T follicular helper cell (primary cell): ENCODE measurements at regions not wholly inside any gene's neighbourhood (a gene's known extent, or its start where the extent isn't known, plus 50 kb on each side); places are given as distances from the start of the nearest gene placed in this dataset.
"Not testable (repeated sequence)": the region's sequence is repeated elsewhere in the genome, so short reads cannot be mapped to it uniquely, and the experiment has no call there.

Source experiments
- DNase-seq: peaks from one replicate; pipeline ENCODE4 v3.0.0-alpha.2; 2020; ENCODE audit warnings: low read depth

DNA sequence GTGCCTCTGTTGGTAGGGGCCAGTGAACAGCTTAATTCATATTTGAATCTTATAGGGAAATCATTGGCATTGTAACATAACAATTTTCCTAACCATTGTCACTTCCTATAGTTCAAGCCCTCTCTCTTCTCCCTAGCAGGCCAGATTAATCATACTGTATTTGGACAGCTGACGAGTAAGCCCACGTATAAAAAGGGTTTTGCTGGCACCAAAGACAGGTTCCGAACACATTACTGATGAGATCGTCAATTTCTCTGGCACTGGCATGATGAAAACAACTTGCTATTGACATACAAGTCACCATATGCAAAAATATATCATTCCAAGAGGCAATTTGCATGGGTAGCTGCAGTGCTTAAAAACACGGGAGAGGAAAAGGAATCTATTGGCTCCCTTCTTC lies 891.1 kb upstream of the AUTS2 start:
- DNase-seq: no peak

GRCh38 chr7:68707958-68708357 lies 890.3 kb upstream of the AUTS2 start:
- no peak for DNase-seq

- no peak for DNase-seq
These were observed 885.2 kb upstream of the AUTS2 start for GRCh38 chr7:68712956-68713495.

DNA sequence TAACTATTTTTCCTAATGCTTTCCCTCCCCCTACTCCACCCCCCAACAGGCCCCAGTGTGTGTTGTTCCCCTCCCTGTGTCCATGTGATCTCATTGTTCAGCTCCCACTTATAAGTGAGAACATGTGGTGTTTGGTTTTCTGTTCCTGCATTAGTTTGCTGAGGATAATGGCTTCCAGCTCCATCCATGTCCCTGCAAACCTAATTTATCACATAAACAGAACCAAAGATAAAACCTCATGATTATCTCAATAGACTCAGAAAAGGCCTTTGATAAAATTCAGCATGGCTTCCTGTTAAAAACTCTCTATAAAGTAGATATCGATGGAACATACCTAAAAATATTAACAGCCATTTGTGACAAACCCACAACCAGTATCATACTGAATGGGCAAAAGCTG lies 884.1 kb upstream of the AUTS2 start:
- not testable (repeated sequence) for DNase-seq

DNA sequence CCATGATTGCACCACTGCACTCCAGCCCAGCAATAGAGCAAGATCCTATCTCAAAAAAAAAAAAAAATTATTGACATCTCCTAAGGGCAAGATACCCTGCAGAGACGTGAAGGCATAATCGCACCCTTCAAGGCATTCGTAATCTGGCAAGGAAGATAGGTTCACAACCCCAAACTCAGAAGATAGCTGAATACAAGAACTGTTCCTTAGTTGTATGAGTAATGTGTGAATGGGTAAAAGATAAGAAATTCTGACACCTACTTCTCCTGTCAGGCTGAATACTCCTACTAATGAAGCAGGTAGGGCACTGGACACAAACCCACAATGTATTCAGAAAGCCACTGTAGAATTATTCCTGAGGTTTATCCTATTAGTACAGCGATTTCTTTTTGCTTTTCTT lies 882.4 kb upstream of the AUTS2 start:
- DNase-seq: no peak

- no peak for DNase-seq
These were observed 881.1 kb upstream of the AUTS2 start for GRCh38 chr7:68717176-68717575.

DNA sequence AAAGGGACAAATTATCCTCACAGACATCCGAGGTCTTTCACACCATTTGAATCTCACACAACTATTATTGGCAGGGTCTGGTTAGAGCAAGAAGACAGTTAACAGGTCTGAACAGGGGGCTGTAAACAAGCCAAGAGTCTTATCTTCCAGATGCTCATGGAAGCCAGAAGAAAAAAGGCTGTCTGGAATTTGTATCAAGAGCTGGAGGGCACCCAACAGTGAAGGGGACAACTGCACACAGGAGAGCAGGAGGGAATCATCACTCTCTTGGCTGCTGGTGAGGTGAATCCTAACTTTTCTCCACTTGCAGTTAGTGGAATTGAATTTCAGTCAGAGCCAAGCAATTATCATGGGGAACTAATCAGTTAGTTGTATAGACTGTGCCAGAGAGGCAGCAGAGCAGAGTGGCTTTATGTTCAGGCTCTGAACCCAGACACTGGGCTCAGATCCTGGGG lies 880.2 kb upstream of the AUTS2 start:
- DNase-seq: no peak

DNA sequence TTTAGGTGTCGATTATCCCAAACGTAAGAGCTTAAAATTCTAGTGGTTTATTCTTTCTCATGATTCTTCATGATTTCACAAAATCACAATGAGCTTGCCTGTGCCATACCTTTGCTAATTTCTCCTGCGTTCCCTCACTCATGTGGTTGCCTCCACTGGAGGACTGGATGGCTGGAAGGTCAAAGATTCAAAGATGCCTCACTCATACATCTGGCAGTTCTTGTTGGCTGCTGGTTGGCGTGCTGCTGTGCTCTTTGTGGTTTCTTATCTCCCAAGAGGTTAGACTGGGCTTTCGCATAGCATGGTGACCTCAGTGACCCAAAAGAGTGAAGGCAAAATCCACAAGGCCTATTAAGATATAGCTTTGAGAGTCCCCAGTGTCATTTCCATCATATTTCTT lies 877.6 kb upstream of the AUTS2 start:
- DNase-seq: no peak

DNA sequence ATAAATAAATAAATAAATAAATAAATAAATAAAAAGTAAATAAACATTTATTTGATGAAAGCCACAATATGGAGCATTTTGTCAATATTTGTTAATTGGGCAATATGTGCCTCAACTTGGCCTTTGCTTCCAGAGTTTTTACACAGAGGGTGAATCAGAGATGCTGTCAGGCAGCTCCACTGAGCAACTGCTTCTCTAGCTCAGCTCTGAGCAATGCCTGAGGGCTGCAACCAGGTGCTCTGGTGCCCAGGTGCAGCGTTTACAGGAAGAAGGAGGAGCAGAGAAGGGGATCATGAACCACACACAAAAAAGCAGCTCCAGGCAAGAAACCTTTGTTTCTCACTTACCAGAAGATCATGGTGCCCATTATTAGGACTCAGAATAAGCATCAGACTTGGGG lies 876.2 kb upstream of the AUTS2 start:
- no peak for DNase-seq

GRCh38 chr7:68724965-68725364 lies 873.3 kb upstream of the AUTS2 start:
- DNase-seq: no peak

DNA sequence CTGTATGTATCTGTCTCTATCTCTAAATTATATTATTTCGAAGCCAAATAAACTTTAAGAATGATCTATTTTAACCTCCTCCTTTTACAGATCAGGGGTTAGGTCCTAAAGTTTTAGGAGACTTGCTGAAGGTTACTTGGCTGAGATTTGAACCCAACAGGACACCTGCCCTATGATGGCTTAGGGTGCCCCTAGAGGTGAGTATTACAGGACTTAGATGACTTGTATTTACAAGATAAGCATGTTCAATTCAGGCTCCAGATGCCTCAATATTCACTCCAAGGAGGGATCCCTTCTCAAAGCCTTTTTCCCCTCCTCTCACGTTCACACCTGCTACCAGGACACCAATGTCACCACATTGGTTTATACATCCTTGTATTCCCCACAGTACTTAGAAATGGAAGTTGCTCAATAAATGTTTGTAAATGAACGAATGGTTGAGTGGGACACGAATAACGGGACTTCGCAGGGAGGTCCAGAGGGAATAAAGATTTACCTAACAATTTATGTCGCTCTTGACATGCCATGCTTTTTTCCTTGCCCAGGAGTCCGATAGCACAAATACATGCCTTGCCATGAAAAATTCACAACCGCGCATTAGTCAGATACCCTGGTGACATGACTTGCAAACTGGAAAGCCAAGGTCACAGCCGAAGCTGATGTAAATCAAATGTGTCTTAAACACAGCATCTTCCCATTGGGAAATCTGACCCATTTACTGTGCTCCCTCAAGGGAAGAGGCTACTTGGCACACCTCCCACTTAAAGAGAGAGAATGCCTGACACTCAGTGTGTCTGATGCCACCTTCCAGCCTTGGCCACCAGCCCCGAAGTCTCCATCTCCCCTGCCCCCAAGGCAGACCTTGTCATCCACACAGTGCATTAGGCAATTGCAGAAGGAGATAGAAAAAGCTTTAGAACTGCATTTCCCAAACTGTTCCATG lies 872.2 kb upstream of the AUTS2 start:
- DNase-seq: no peak

- DNase-seq: not testable (repeated sequence)
These were observed 869.6 kb upstream of the AUTS2 start for GRCh38 chr7:68728720-68729119.

DNA sequence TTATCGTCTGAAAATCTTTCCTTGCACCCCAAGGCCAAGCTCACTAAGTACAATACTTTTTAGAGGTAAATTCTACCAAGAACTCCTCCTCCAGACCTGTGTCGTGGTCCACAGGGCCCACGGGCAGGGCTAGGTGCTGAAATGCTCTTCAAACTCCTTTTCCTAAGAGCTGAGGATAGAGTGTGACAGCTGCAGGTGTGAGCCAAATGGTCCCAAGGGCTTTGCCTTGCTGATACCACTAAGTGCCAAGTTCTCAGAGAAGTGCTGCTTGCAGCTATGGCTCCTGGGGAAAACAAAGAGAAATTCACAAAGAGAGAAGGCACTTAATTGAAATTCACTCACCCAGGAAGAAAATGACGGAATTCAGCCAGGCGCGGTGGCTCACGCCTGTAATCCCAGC lies 868.9 kb upstream of the AUTS2 start:
- DNase-seq: no peak

- no peak for DNase-seq
These were observed 868.1 kb upstream of the AUTS2 start for GRCh38 chr7:68730194-68730593.

DNA sequence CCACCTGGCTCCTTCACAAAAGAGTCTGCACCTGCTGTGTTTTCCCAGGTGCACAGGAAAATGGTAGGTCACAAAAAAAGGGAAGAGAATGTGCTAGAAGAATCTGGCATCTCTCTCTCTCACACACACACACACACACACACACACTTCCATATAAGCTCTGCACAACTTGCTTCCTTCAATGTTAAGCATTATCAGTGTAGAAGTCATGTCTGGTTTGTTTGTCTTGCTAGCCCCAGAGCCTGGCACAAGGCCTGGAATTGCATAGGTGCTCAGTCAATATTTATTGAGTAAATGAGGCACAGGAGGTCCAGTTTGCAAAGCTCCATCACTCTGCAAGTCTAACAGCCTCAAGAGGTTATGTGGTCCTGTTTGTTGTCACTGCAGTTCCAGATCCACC lies 867.3 kb upstream of the AUTS2 start:
- no peak for DNase-seq

DNA sequence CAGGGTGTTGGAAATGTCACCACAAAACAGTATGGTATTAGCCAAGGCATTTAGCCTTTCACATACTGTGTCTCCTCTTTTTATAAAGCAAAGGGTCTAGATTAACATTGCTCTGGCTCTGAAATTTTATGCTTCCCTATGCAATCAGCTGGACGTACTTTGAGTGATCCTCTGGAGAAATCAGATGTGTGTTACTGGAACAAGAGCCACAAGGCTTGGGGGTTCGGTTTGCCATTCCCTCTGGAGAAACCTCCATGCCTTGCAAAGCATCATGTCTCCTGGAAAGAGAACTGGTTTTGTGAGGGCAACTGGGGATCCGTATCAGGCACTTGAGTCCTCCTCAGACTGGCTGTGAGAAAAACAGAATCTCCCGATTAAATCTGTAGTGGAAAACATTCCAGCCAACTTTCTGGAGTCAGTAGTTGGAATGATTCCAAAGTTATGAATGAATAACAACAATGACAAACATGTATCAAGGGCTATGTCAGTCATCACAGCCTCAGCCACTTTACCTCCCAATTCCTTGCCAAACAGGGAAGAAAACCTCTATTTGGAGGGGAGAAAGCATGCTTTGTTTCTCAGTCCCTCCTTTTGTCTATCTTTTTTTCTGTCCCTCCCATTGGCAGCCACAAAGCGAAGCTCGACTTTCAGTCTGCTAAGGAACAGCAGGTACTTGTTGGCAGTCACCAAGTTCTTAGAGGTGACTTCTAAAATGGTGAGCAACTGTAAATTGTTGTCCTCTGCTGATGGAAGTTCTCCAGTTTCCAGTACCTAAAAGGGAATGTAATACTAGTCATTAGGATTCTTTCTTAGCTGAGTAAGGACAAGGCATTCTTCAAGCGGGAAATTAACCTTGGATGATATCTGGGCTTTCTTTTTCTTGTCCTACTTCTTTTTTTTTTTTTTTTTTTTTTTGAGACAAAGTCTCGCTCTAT lies 864.8 kb upstream of the AUTS2 start:
- no peak for DNase-seq

DNA sequence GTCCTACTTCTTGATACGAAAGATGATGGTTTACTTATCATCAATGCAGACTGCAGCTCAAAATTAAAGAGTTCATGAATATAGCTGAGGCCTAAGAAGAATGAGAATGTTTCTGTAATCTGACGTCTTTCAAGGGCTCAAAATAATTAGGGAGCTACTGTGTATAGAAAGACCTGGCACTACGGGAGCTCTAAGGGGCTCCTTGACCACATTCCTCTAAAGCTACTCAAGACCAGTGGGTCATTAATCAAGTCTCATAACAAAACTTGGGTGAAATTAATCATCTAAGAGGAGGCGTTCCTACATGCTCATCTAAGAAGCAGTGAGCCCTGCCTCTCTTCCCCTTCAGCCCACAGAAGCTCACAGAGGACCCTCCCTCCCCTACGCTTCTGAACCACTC lies 863.8 kb upstream of the AUTS2 start:
- DNase-seq: no peak

- no peak for DNase-seq
These were observed 859.0 kb upstream of the AUTS2 start for GRCh38 chr7:68739306-68739705.

DNA sequence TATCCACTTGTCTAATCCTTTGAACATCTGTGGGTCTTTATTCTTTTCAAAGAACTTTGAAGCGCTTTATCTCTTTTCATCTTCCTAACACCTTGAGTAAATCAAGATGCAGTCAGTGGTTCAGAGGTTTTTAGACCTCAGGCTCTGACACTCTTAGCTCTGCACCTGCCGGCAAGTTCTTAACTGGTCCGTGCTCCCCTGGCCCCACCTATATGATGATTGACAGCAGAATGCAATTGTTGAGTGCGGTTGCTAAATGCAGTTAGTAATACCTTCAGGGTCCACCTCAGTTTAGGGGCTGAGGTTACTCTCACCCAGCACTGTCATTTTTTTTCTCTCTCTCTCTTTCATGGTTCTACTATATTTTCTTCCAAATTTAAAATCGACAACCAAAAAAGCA lies 854.2 kb upstream of the AUTS2 start:
- DNase-seq: no peak

GRCh38 chr7:68748934-68749900 lies 849.1 kb upstream of the AUTS2 start:
- DNase-seq: no peak

DNA sequence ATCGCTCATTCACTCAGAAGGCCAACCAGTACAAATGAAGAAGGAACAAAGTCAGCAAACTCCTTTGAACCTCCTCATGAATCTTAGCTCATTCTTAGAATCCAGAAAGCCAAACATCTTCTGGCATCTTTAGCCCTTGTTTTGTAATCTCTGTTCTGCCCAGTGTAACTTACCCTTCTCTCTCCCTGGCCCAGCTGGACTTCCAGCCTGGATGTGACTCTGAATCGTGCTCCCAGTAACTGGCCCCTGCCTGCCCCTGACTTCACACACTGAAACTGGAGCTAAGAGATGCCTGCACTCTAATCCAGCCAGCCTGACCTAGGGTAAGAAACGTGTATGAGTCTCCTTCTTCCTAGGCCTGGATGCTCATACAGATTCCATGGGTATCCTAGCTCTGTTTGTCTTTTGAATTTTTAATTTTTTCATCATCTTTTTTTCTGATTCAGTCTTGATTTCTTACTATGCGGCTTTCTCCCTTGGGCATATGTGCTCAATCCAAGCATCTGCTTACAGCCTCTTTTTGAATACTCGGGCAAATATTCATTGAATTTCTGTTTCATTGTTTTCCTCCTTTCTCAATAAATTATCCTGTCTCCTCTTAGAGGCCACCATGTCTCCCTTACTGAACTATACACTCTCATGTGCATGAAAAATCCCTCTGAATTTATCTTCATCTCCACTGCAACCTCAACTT lies 845.6 kb upstream of the AUTS2 start:
- no peak for DNase-seq
